ENCODE measurements at regions not wholly inside any gene's neighbourhood (a gene's known extent, or its start where the extent isn't known, plus 50 kb on each side); places are given as distances from the start of the nearest gene placed in this dataset.

GRCh38 chr15:24733659-24734058 is 58.1 kb downstream of the NPAP1 start:
- DNase-seq (ENCODE audit: low read depth, low spot score): no peak
- no peak overlapping the region for H3K4me3 ChIP-seq (ENCODE audit: low read depth, low read length)
- TF ChIP-seq, protein P1, sequence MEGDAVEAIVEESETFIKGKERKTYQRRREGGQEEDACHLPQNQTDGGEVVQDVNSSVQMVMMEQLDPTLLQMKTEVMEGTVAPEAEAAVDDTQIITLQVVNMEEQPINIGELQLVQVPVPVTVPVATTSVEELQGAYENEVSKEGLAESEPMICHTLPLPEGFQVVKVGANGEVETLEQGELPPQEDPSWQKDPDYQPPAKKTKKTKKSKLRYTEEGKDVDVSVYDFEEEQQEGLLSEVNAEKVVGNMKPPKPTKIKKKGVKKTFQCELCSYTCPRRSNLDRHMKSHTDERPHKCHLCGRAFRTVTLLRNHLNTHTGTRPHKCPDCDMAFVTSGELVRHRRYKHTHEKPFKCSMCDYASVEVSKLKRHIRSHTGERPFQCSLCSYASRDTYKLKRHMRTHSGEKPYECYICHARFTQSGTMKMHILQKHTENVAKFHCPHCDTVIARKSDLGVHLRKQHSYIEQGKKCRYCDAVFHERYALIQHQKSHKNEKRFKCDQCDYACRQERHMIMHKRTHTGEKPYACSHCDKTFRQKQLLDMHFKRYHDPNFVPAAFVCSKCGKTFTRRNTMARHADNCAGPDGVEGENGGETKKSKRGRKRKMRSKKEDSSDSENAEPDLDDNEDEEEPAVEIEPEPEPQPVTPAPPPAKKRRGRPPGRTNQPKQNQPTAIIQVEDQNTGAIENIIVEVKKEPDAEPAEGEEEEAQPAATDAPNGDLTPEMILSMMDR (IDR thresholded peaks at IDR 0.05; ENCODE audit: low read depth, low read length): no peak
- in situ Hi-C loops (cut with HindIII; ENCODE audit: low sequenced_read_pairs): no loop called here

DNA sequence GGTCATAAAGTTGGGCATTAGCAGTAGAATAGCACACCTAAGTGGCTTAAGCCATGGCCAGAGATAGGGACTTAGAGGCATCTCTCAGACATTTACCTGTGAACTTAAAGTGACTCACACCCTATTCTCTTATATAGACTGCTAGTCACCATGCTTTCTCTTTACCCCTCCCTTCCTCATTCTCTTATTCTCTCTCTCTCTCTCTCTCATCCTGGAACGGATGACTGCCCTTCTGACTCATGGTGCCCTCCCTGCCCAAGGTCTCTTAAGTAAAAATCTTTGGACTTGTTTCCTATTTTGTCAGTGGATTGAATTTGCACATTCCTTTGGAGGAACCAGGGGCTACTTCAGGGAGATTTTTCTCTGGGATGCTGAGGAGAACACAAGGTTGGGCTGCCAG is 58.8 kb downstream of the NPAP1 start:
- H3K4me3 ChIP-seq (ENCODE audit: low read depth, low read length): no peak overlapping the region
- TF ChIP-seq, protein P1 (IDR thresholded peaks at IDR 0.05; ENCODE audit: low read depth, low read length): no peak
- DNase-seq (ENCODE audit: low read depth, low spot score): no peak
- in situ Hi-C loops (cut with HindIII; ENCODE audit: low sequenced_read_pairs): no loop called here

GRCh38 chr15:24745290-24745689 is 69.7 kb downstream of the NPAP1 start:
- TF ChIP-seq, protein P1 (IDR thresholded peaks at IDR 0.05; ENCODE audit: low read depth, low read length): no peak
- H3K4me3 ChIP-seq (ENCODE audit: low read depth, low read length): no peak overlapping the region
- no peak for DNase-seq (ENCODE audit: low read depth, low spot score)
- in situ Hi-C loops (cut with HindIII; ENCODE audit: low sequenced_read_pairs): no loop called here

DNA sequence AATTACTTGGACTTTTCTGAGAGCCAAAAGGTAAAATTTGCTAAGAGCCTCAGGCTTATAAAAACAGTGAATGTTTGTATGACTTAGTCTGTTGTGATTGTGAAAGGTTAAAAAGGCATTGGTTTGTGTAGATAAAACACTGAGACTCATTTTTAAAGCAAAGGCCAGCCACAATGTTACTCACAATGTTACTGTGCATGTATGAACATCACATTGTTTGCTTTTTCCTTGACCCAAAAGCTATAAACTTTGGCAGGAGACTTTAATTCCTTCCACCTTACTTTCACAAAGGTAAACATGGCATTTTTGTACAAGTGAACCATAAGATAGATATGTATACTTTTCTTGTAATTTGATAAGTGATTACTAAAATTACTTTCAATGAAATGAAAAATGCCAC is 70.5 kb downstream of the NPAP1 start:
- TF ChIP-seq, protein P1 (IDR thresholded peaks at IDR 0.05; ENCODE audit: low read depth, low read length): no peak
- H3K4me3 ChIP-seq (ENCODE audit: low read depth, low read length): no peak overlapping the region
- in situ Hi-C loops (cut with HindIII; ENCODE audit: low sequenced_read_pairs): no loop called here
- DNase-seq (ENCODE audit: low read depth, low spot score): no peak

DNA sequence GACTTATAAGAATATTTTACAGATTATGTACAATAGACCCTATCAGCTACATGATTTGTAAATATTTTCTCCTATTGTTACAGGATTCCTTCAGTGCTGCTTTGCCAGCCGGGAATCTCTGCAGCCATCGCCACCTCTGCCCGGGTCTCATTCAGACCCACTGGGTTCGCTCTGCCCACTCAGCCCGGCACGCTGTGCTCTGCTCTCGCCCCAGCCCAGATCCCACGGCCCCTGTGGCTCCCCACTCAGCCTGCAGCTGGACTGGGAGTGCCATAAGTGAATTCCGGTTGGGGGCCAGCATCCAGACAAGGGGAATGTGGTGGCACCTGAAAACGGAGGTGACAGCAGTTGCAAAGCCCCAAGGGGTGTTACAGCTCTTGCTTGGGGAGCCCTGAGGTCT is 71.8 kb downstream of the NPAP1 start:
- TF ChIP-seq, protein P1 (IDR thresholded peaks at IDR 0.05; ENCODE audit: low read depth, low read length): no peak
- in situ Hi-C loops (cut with HindIII; ENCODE audit: low sequenced_read_pairs): no loop called here
- no peak for DNase-seq (ENCODE audit: low read depth, low spot score)
- H3K4me3 ChIP-seq (ENCODE audit: low read depth, low read length): no peak overlapping the region

DNA sequence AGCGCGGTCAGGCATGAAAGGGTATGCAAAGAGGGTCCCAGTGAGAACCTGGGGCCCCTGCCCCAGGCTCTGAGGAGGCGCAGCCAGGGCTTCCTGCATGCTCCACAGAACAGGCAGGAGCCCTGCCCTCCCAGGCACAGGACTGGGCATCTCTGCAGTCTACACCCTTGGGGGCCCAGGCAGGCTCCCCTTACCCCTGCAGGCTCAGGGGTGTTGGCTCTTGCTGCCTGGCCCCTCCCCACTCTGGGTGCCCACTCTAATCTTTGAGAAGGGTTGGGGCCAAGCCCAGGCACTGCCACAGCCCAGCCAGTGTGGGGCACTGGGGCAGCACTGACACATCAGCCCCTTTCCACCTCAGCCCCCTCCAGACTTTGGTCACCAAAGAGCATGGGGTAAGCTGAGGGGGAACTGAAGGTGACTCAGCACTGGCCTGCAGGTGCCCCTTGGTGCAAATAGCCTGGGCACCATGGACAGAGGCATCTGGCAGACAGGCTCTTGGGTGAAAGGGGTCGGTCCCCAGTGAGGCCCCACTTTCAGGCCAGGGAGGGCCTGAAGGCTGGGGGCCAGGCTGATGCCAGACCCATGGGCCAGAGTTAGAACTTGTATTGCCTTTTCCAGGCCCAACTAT is 73.4 kb downstream of the NPAP1 start:
- TF ChIP-seq, protein P1 (IDR thresholded peaks at IDR 0.05; ENCODE audit: low read depth, low read length): no peak
- in situ Hi-C loops (cut with HindIII; ENCODE audit: low sequenced_read_pairs): no loop called here
- H3K4me3 ChIP-seq (ENCODE audit: low read depth, low read length): no peak overlapping the region
- no peak for DNase-seq (ENCODE audit: low read depth, low spot score)

Measured in astrocyte of the spinal cord (primary cell).